ENCODE measurements at regions not wholly inside any gene's neighbourhood (a gene's known extent, or its start where the extent isn't known, plus 50 kb on each side); places are given as distances from the start of the nearest gene placed in this dataset.

DNA sequence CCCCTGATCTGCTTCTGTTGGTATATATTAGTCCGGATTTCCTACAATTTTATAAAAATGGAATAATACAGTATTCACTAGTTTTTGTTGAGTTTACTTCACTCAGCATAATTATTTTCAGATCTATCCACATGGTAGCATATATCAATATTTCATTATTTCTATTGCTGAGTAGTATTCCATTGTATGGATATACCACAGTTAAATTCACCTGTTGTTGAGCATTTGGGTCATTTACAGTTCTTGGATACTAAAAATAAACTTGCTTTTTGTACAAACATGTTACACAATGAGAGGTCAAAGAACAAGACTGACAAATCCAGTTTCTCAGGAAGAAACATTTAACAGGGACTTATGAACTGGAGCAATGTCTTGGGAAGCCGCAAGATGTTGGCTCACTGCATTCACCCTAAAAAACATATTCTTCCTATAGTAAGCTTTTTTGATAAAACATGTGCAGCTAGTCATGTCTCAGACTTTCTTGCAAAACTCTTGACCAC, 126.9 kb upstream of the HS3ST2 start:
- no peak for DNase-seq (ENCODE audit: low read depth)
- TF ChIP-seq, protein P1, sequence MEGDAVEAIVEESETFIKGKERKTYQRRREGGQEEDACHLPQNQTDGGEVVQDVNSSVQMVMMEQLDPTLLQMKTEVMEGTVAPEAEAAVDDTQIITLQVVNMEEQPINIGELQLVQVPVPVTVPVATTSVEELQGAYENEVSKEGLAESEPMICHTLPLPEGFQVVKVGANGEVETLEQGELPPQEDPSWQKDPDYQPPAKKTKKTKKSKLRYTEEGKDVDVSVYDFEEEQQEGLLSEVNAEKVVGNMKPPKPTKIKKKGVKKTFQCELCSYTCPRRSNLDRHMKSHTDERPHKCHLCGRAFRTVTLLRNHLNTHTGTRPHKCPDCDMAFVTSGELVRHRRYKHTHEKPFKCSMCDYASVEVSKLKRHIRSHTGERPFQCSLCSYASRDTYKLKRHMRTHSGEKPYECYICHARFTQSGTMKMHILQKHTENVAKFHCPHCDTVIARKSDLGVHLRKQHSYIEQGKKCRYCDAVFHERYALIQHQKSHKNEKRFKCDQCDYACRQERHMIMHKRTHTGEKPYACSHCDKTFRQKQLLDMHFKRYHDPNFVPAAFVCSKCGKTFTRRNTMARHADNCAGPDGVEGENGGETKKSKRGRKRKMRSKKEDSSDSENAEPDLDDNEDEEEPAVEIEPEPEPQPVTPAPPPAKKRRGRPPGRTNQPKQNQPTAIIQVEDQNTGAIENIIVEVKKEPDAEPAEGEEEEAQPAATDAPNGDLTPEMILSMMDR (conservative IDR thresholded peaks at IDR 0.05; ENCODE audit: low read depth, low read length) = no peak
- H3K4me3 ChIP-seq (ENCODE audit: low read depth, low read length) = no peak overlapping the region

DNA sequence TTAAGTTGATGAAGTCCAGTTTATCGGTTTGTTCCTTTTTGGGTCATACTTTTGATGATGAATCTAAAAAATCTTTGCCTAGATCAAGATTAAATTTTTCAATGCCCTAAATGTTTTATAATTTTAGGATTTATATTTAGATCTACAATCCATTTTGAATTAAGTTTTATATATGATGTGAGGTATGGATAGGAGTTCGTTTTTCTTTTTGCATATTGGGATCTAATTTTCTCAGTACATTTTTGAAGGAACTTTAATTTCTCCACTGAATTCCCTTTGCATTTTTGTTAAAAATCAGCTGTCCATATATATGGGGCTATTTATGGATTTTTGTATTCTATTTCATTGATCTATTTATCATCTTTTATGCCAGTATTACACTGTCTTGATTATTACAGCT, 125.5 kb upstream of the HS3ST2 start:
- TF ChIP-seq, protein P1 (conservative IDR thresholded peaks at IDR 0.05; ENCODE audit: low read depth, low read length) = no peak
- no peak overlapping the region for H3K4me3 ChIP-seq (ENCODE audit: low read depth, low read length)
- no peak for DNase-seq (ENCODE audit: low read depth)

DNA sequence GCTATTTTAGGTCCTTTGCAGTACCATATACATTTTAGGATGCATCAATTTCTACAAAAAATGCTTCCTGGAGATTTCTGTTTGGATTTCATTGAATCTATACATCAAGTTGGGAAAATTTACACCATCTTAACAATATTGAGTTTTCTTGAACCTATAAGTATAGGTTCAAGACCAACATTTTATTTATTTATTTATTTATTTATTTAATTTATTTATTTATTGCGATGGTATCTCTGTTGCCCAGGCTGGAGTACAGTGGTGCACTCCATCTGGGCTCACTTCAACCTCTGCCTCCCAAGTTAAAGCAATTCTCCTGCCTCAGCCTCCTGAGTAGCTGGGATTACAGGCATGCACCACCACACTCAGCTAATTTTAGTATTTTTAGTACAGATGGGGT, 125.0 kb upstream of the HS3ST2 start:
- DNase-seq (ENCODE audit: low read depth) = no peak
- no peak overlapping the region for H3K4me3 ChIP-seq (ENCODE audit: low read depth, low read length)
- TF ChIP-seq, protein P1 (conservative IDR thresholded peaks at IDR 0.05; ENCODE audit: low read depth, low read length) = no peak

DNA sequence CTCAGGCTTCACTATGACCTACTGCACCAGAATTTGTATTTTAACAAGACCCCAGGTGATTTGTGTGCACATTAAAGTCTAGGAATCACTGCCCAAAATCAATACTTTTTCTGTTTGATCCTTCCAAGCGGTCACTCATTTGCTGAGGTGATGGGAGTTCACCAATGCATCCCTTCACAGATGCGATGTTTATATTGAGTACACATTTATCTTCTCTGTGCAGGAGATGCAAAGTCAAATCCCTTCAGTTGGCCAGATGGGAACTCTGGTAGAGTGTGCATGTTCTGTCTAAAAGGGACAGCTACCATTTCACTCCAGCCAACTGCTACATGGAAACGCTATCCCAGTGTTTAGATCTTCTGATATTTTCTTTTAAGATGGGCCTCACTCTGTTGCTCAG, 122.6 kb upstream of the HS3ST2 start:
- no peak overlapping the region for H3K4me3 ChIP-seq (ENCODE audit: low read depth, low read length)
- DNase-seq (ENCODE audit: low read depth) = no peak
- TF ChIP-seq, protein P1 (conservative IDR thresholded peaks at IDR 0.05; ENCODE audit: low read depth, low read length) = no peak

DNA sequence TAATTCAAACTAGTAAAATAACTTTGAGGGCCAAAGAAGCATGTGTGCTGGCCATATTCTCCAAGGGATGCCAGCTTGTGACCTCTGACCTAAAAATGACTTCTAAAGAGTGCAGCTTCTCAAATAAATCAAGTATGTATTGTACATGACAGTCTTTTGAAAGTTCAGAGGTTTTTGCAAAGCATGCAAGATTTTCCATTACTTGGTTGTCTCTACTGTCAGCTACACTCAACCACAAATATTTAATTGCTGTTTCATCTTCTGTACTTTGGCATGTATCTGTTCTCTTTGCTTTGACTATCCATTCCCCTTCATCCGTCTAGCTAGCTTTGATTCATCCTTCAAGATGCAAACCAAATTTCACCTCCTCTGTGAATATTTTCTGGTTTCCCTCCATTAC, 121.9 kb upstream of the HS3ST2 start:
- no peak for DNase-seq (ENCODE audit: low read depth)
- H3K4me3 ChIP-seq (ENCODE audit: low read depth, low read length) = no peak overlapping the region
- TF ChIP-seq, protein P1 (conservative IDR thresholded peaks at IDR 0.05; ENCODE audit: low read depth, low read length) = no peak

DNA sequence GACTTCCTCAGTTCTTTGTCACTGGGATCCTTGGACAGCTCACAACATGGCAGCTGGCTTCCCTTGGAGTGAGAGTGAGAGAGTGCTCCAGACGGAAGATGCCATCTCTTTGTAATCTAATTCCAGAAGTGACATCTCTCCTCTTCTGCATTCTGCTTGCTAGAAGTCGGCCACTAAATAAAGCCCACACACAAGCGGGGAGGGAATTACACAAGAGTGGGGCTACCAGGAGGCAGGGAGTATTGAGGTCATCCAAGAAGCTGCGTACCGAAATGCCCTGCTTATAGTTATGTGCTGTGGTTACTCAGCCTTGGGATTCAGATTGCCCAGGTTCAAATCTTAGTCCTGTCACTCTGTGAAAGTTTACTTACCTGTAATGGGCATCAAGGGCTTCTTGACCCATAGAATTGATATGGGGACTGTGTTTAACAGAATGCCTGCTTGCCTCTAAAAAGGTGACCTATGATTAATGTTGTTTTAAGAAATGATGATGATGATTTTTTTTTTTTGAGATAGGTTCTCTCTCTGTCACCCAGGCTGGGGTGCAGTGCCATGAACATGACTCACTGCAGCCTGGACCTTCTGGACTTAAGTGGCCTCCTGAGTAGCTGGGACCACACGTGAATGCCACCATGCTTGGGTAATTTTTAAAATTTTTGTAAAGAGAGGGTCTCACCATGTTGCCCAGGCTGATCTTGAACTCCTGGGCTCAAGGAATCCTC, 120.9 kb upstream of the HS3ST2 start:
- no peak overlapping the region for H3K4me3 ChIP-seq (ENCODE audit: low read depth, low read length)
- TF ChIP-seq, protein P1 (conservative IDR thresholded peaks at IDR 0.05; ENCODE audit: low read depth, low read length) = no peak
- no peak for DNase-seq (ENCODE audit: low read depth)
